Psoas muscle (tissue), 7 donors: ENCODE measurements at regions not wholly inside any gene's neighbourhood (a gene's known extent, or its start where the extent isn't known, plus 50 kb on each side); places are given as distances from the start of the nearest gene placed in this dataset.
"Not testable (repeated sequence)": the region's sequence is repeated elsewhere in the genome, so short reads cannot be mapped to it uniquely, and the experiment has no call there.

ENCODE experiments used
- ATAC-seq, 4 donors: fragments of 200-7000 bp; cut with Tn5 transposase; one replicate each; pipeline ENCODE4 v1.9.1; 2020; ENCODE audit warnings: moderate library complexity in 3 of 4, mild to moderate bottlenecking in 2 of 4
- DNase-seq, 2 donors: peaks; one replicate each; pipeline ENCODE4 v3.0.0-alpha.2; 2020
- H3K27ac ChIP-seq: fragments of 200-600 bp; one replicate; pipeline ENCODE4 v1.8.0; 2022
- H3K27me3 ChIP-seq, 3 donors: fragments of 200-600 bp in 1 of 3; one replicate each; pipeline versions ENCODE4 v1.6.1 to v1.8.0; 2013 to 2022; ENCODE audit warnings: low read length in 2 of 3, mild to moderate bottlenecking in 2 of 3, moderate library complexity in 1 of 3; ENCODE audit not compliant: insufficient read depth in 3 of 3
- H3K36me3 ChIP-seq, 2 donors: fragments of 200-600 bp in 1 of 2; one replicate each; pipeline versions ENCODE4 v1.6.1 to v1.8.0; 2013 to 2022; ENCODE audit warnings: low read depth in 1 of 2, mild to moderate bottlenecking in 1 of 2, moderate library complexity in 1 of 2; ENCODE audit not compliant: insufficient read depth in 1 of 2
- H3K4me1 ChIP-seq: fragments of 200-600 bp; one replicate; pipeline ENCODE4 v1.8.0; 2022
- H3K4me3 ChIP-seq: fragments of 200-600 bp; one replicate; pipeline ENCODE4 v1.8.0; 2022; ENCODE audit warnings: mild to moderate bottlenecking
- H3K9me3 ChIP-seq: fragments of 200-600 bp; one replicate; pipeline ENCODE4 v1.8.0; 2022
- CTCF ChIP-seq: fragments of 200-600 bp; IDR thresholded peaks from one replicate; pipeline ENCODE4 v1.8.0; 2022; ENCODE audit warnings: antibody characterized with exemption
- whole genome bisulfite sequencing, 3 donors: extraction: QIAGEN DNeasy Blood & Tissue Kit; methylation state at CpG; one replicate each; pipeline versions ENCODE4 v1.1.6 to v1.1.7; 2013; 5-methylcytosine and 5-hydroxymethylcytosine counted together
- intact Hi-C, 2 donors: fragments of 100-400 bp; cut with DNase I; formaldehyde crosslinking; loops; one replicate each; pipeline versions ENCODE4 v1.11.0 to v1.14.2; 2022
- donor health status: healthy with polysubstance abuse.
- donor health status: DM: no; HTN: no; CAD: no; lungs with moderate emphysema.
- donor health status: Bipolar disorder and iron deficiency.
- donor health status: healthy.
- donor health status: DM: yes; HTN: yes; CAD: no.
- donor health status: DM: no; HTN: no; CAD: no.
- donor health status: DM: yes; HTN: yes; CAD: no.

- H3K36me3 ChIP-seq: no peaks in the 10 kb centered on the region
- peak overlapping the region; percentile 61 for H3K4me3 ChIP-seq
- no peak for TF ChIP-seq CTCF
- WGBS, 3 donors: 3 to 9% (median 5%) methylated on average over 6 of the region's 6 CpGs
- peaks cover 11% of the 10 kb centered on the region for H3K4me1 ChIP-seq
- intact Hi-C loops: loop anchor here (5.0 to 10.0 kb wide), 5 partner anchors 128 to 519 kb away; partner anchors contain the start of gene MZT2A (in 2 of the 2)
- DNase-seq (no peak), ATAC-seq (no peak)
- no peak overlapping the region for H3K27ac ChIP-seq
- H3K27me3 ChIP-seq: no peaks in the 10 kb centered on the region
- no peaks in the 10 kb centered on the region for H3K9me3 ChIP-seq
These were observed 146.5 kb downstream of the CCDC74A start for GRCh38 chr2:131674174-131674507.

GRCh38 chr2:131681611-131682121 lies 154.0 kb downstream of the CCDC74A start:
- H3K9me3 ChIP-seq, H3K4me1 ChIP-seq, intact Hi-C loops, H3K27me3 ChIP-seq, H3K36me3 ChIP-seq, DNase-seq: not testable (repeated sequence)
- H3K27ac ChIP-seq: peak overlapping the region; percentile 80
- ATAC-seq: peak; percentile 31 to 60 (median 42)
- 26 to 47% (median 30%) methylated on average over 9 to 10 of the region's 10 CpGs for WGBS, 3 donors
- peak overlapping the region; percentile 80 for H3K4me3 ChIP-seq

GRCh38 chr2:131682122-131682944 lies 154.6 kb downstream of the CCDC74A start:
- H3K9me3 ChIP-seq: no peaks in the 10 kb centered on the region
- TF ChIP-seq CTCF: peak; percentile 5
- no peaks in the 10 kb centered on the region for H3K27me3 ChIP-seq
- peaks cover 8% of the 10 kb centered on the region for H3K4me1 ChIP-seq
- WGBS, 3 donors: 0 to 1% (median 1%) methylated on average over 48 to 51 of the region's 51 CpGs
- intact Hi-C loops: no loop called here
- peak; percentile 97 to 100 (median 99) for ATAC-seq
- H3K36me3 ChIP-seq: peaks cover 0 to 13% of the 10 kb centered on the region in 2 donors
- H3K4me3 ChIP-seq: peak overlapping the region; percentile 80
- peak overlapping the region; percentile 80 for H3K27ac ChIP-seq
- peak; percentile 85 to 89 for DNase-seq

GRCh38 chr2:131682945-131683330 lies 155.2 kb downstream of the CCDC74A start:
- H3K4me3 ChIP-seq: peak overlapping the region; percentile 80
- 2 to 12% (median 4%) methylated on average over 9 of the region's 9 CpGs for WGBS, 3 donors
- H3K27ac ChIP-seq: peak overlapping the region; percentile 80
- H3K9me3 ChIP-seq, H3K27me3 ChIP-seq, intact Hi-C loops, H3K4me1 ChIP-seq: not testable (repeated sequence)
- peak; percentile 42 to 70 (median 58) for ATAC-seq
- peak in 1 of 2 donors; percentile 53 for DNase-seq
- peaks cover 0 to 18% of the 10 kb centered on the region in 2 donors for H3K36me3 ChIP-seq

GRCh38 chr2:131684631-131685316 lies 157.1 kb downstream of the CCDC74A start:
- intact Hi-C loops, H3K9me3 ChIP-seq, H3K27me3 ChIP-seq, ATAC-seq, H3K4me1 ChIP-seq, DNase-seq, H3K4me3 ChIP-seq: not testable (repeated sequence)
- Histone ChIP-seq H3K27ac (peak overlapping the region; percentile 38), H3K36me3 (peaks cover 0 to 20% of the 10 kb centered on the region in 2 donors)
- 46 to 61% (median 57%) methylated on average over 4 of the region's 4 CpGs for WGBS, 3 donors

GRCh38 chr2:131686164-131686893 lies 158.6 kb downstream of the CCDC74A start:
- H3K27ac ChIP-seq, H3K27me3 ChIP-seq, H3K9me3 ChIP-seq, DNase-seq, ATAC-seq, H3K4me3 ChIP-seq, intact Hi-C loops, H3K4me1 ChIP-seq: not testable (repeated sequence)
- H3K36me3 ChIP-seq: peaks cover 0 to 23% of the 10 kb centered on the region in 2 donors
- WGBS, 3 donors: 72 to 76% (median 75%) methylated on average over 5 to 6 of the region's 6 CpGs

GRCh38 chr2:131686894-131687238 lies 159.2 kb downstream of the CCDC74A start:
- H3K4me1 ChIP-seq, ATAC-seq, H3K4me3 ChIP-seq, H3K27ac ChIP-seq, H3K27me3 ChIP-seq, H3K9me3 ChIP-seq, intact Hi-C loops, DNase-seq: not testable (repeated sequence)
- H3K36me3 ChIP-seq: peaks cover 0 to 23% of the 10 kb centered on the region in 2 donors

GRCh38 chr2:131689066-131689465 lies 161.4 kb downstream of the CCDC74A start:
- H3K27me3 ChIP-seq, H3K9me3 ChIP-seq, H3K4me1 ChIP-seq, H3K27ac ChIP-seq, intact Hi-C loops, ATAC-seq, H3K4me3 ChIP-seq, DNase-seq: not testable (repeated sequence)
- peaks cover 0 to 23% of the 10 kb centered on the region in 2 donors for H3K36me3 ChIP-seq
- 94 to 96% (median 96%) methylated on average over 2 of the region's 2 CpGs for WGBS, 3 donors

GRCh38 chr2:131711268-131711667 lies 183.6 kb downstream of the CCDC74A start:
- H3K9me3 ChIP-seq, H3K27ac ChIP-seq, H3K36me3 ChIP-seq, ATAC-seq, H3K4me3 ChIP-seq, H3K27me3 ChIP-seq, DNase-seq, intact Hi-C loops, H3K4me1 ChIP-seq: not testable (repeated sequence)
- 62 to 68% (median 67%) methylated on average over 2 of the region's 2 CpGs for WGBS, 3 donors
